ENCODE measurements at regions not wholly inside any gene's neighbourhood (a gene's known extent, or its start where the extent isn't known, plus 50 kb on each side); places are given as distances from the start of the nearest gene placed in this dataset.
"Not testable (repeated sequence)": the region's sequence is repeated elsewhere in the genome, so short reads cannot be mapped to it uniquely, and the experiment has no call there.

- peak; percentile 6 for DNase-seq
Measured at GRCh38 chr9:41075671-41076070, 52.8 kb downstream of the FOXD4L6 start.

- peak; percentile 21 for DNase-seq
Measured at GRCh38 chr9:41074356-41074942, 54.0 kb downstream of the FOXD4L6 start.

DNA sequence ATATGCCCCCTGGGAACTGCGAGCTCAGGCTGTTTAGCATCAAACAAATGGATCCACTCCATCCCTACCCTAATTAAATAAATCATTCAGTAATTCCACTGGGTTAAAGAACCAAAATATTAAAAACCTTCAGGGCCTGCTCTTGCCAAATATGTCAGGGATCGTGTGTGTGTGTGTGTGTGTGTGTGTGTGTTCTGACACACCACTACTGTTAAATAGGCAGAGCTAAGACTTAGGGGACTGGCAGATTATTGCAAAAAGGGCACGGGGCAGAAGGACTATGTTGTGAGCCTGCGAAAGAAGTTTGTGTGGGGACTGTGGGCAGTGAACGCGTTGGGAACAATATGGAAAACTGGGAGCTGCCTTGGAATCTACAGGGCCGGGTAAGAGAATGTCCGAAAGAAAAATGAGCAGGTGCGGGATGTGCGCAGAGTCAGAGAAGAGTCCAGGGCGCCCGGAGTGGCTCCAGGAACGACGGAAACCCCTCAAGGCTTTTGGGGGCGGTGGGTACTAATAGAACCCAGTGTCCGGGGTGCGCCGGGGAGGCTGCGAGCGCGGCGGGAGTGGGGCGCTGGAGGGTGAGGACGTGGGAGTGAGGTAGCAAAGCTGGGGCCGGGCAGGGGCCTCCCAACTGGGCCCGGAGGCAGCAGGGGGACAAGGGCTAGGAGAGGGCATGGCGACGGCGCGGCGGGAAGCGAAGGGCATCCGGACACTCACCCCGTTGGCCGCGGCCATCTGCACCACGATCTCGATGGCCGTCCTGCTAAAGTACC lies 54.8 kb downstream of the FOXD4L6 start:
- DNase-seq = not testable (repeated sequence)

DNA sequence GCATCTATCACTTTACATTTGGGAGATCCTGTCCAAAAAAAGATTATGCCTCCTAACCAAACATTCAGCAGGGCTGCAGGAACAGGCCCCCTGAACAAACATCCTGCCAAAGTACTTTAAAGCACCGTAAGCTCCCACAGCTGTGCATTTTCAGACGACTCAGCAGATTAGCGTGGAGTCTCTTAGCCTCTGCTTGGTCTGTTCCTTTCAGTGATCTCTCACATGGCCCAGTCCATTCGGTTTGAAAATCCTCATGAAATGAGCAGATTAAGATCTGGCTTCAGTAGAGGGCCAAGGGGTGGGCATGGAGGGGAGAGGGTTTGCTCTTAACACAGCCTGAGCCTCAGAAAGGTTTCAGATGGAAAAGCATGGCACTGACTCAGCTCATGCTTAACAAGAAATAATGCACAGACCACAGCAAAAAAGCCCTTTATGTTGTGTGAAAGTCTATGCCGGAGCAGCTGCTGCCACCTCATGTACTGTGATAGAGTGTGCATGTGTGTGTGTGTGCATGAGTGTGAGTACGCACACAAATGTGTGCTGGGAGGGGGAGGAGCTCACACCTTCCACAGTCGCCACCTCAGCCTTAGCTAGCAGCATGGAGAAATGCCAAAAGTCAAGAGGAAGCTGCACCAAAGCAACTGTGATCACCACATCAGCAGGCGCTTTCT lies 64.2 kb downstream of the FOXD4L6 start:
- DNase-seq = not testable (repeated sequence)

DNA sequence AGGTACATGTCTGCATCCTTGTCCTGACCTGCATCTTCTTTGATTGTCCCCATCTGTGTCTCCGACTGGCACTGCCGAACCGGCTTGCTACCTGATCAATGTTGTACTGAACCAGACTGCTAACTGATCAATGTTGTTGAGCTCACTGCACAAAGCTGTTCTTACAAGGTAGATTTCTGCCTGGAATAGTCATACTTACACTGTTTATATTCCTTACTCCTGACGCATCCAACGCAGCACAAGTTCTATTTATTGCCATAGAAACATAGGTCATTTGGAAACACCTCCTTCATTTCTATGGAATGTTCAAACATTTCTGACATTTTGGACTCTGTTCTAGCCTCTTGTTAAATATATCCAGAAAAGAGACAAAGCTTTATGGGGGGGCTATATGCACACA lies 65.2 kb downstream of the FOXD4L6 start:
- not testable (repeated sequence) for DNase-seq

GRCh38 chr9:41059603-41060002 lies 68.9 kb downstream of the FOXD4L6 start:
- DNase-seq = not testable (repeated sequence)

DNA sequence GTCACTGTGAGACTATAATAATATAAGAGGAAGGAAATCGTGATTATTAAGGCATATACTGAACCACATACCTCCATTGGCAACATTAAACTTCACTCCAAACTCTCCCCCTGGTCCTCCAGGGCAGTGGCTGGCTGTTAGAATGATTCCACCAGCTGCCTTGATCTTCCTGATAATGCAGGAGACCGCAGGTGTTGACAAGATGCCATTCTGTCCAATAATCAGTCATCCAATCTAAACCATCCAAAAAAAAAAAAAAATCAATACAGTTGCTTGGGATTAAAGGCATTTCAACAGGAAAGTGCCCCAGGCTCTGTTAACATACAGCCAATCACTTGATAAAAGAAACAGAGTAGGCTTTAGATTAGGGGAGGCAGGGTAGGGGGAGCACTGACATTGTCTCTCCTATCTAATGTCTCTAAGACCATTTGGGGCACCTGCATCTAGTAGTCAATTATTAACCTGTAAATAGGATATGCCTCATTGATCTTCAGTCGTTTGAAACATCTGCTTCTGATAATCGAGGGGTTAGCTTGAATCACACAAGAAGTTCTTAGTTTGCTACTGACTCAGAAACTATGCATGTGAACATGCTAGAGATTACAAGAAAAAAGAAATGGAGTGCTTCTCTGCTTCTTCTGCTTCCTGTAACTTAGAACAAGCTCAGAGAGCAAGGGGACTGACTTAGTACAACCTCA lies 74.7 kb downstream of the FOXD4L6 start:
- not testable (repeated sequence) for DNase-seq

DNA sequence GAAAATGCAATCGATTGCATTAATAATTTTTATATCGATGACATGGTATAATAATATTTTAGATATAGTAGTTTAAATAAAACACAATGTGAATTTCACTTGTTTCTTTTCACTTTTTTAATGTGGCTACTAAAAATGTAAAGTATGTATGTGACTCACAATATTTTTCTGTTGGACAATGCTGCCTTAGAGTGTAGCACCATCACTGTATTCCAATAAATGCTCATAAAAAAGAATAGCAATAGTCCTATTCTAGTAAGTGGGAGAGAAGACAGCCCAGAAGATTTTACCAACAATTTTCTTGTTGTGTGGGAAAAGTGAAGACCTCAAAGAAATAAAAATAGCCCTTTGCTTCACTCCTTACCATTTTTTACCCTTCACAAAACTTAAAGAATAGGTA lies 79.8 kb downstream of the FOXD4L6 start:
- DNase-seq = not testable (repeated sequence)

DNA sequence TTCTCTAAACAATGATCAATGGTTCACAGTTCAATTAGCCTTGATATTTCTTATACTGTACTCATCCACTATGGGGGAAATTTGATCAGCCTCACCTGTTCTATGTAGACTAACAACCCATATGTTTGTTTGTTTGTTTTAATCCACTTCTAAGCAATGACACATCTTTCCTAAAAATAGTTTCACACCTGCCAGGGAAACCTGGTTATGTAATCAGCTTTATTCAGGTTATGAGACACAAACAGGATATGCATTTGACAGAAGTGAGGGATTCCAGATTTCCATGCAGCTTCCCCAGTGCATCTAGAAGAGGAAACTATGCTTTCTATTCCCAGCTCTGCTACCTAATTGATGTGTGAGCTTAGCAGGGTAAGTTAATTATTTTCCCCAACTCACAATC lies 80.7 kb downstream of the FOXD4L6 start:
- not testable (repeated sequence) for DNase-seq

DNA sequence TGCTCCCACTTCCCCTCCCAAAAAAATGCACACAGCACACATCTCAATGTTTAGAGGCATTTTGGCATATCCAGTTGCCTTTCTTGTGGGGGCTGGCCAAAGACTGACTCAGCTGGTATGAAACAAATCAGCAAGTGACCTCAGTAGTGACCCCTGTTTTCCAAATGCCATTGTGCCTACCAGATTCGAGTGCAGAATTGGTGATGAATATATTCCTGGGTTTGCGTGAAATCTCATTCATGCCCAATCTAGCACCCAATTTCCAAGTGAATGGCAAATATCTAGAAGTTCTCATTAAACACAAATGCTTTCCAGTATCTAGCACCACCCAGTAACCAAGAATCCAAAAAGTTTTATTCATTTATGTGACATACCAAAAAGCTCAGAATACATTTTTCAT lies 83.6 kb downstream of the FOXD4L6 start:
- not testable (repeated sequence) for DNase-seq

DNA sequence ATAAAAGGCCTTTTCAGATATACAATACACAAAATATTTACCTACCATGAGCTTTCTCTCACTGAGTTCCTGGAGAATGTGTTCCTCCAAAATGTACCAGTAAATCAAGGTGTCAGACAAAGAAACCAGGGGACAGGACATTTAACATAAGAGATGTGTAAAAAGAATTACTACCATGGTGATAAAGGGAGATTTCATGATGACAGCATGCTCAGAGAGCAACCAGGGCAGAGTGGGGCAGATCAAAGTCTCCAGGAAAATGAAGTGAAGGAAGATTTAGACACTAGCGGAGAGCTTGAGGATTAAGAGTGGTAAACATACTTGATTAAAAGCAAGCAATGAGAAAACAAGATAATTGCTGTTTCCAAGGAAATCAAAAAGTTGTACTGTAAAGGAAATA lies 85.0 kb downstream of the FOXD4L6 start:
- DNase-seq = not testable (repeated sequence)

GRCh38 chr9:41042111-41042510 lies 86.4 kb downstream of the FOXD4L6 start:
- not testable (repeated sequence) for DNase-seq

DNA sequence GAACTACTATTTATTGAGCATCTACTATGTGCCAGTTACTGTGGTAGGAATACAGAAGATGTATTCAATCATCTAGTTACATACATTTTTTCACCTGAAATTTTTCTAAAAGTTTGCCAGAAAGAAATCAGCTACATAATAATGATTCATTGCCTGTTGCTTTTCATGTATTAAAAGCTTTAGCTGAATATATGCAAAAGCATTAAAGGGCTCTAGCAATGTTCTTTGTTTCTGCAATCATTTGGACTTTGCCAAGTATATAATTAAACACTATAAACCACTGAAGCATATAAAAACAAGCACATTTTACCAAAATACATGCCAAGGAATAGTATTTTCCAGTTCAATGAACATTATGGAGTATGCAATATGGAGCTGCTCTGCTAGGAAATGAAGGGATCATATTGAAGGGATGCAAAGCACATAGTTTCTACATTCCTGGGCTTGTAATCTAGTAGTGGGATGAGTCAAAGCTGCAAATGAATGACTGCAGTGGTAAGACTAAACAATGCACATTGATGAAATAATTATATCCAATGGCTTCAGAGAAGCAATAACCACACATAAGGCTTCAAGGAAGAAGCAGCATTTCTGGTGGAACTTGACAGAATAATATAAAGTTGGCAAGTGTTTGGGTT lies 87.7 kb downstream of the FOXD4L6 start:
- DNase-seq = not testable (repeated sequence)

DNA sequence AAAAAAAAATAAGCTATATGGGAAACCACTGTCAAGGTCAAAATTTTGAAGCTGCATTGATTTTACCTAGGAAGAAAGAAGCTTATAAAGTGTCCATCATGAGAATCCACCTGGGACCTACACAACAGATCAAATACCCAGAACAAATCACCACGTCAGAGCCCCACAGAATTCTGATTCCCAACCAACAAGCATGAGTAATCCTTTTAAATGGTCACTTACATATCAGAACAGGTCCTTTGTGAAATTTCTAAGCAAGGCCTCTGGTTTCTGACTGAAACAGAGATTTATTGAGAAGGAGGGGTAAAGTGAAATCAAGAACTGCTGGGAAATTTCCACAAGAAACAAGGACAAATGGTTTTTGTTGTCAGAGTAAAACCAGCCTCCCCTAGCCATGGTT lies 93.2 kb downstream of the FOXD4L6 start:
- not testable (repeated sequence) for DNase-seq

DNA sequence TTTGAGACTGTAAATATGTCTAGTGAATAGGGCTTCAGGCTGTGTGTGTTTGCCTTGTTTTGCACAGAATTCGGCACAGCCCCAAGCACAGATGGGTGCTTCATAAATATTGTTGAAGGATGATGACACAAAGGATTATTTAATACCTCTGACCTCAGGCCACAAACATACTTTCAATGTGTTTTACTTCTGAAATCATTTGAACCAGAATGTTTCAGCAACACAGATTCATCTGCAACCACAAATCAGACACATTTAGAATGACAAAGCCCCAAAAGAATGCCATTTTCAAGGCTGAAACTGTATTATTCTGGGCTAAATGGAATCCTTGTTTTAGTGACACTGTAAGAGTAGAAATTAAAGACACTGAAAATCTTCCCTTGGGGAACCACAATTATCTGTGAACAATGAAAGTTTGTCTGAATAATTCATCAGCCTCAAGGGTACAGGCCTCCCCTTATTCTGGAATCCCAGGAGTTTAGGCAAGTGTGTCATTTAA lies 93.7 kb downstream of the FOXD4L6 start:
- DNase-seq = not testable (repeated sequence)

DNA sequence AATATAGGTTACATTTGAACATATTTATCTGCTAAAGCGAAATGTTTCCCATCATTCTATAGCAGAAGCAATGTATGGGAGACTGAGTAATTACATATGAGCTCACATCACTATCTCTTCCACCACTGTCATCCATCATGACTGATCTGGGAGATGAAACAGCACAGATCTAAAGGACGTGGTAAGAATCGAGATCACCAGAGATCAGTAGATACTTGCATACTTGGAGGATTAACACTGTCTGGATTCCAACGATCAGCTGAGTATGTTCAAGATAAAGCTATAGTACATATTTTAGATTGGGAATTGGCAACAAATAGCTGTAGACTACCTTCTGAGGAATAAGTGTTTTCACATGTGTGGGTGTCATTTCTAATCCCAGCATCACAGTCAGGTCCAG lies 94.6 kb downstream of the FOXD4L6 start:
- not testable (repeated sequence) for DNase-seq

- not testable (repeated sequence) for DNase-seq
Measured at GRCh38 chr9:41033360-41033759, 95.1 kb downstream of the FOXD4L6 start.

DNA sequence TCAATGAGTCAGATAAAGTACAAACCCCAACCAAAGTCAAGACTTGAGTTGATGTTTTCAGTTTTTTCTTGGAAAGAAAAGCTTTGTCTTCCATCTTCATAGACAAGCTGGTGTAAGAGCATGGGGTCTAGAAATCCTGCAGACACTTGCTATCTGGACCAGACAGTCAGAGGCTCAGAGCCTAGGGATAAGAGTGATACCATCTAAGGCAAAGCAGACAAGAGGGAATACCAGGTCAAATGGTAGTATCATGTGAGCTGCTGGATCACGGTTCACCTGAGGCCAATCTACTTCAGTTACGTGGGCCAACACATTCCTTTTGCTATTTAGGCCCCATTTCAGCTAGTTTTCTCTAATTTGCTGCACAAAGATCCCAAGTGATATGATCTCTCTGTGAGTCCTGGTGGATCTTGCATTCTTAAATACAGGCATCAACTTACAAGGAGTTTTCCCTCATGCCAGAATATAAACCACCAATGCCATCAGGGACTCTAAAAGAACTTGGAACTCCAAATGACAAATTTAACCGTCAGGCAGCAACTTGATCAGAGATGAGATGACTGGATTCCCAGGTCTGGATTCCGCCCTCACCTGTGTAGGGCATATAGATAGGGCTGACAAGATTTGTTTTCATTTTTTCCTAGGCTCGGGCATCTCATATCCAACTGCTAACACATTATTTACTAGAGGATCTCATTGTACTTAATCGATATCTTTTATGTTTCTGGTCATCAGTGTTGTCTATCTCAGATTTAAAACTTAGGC lies 101.4 kb downstream of the FOXD4L6 start:
- DNase-seq = not testable (repeated sequence)

DNA sequence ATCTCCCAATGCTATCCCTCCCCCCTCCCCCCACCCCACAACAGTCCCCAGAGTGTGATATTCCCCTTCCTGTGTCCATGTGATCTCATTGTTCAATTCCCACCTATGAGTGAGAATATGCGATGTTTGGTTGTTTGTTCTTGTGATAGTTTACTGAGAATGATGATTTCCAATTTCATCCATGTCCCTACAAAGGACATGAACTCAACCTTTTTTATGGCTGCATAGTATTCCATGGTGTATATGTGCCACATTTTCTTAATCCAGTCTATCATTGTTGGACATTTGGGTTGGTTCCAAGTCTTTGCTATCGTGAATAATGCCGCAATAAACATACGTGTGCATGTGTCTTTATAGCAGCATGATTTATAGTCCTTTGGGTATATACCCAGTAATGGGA lies 106.1 kb downstream of the FOXD4L6 start:
- not testable (repeated sequence) for DNase-seq

GRCh38 chr9:41019858-41020562 lies 108.5 kb downstream of the FOXD4L6 start:
- DNase-seq = not testable (repeated sequence)

DNA sequence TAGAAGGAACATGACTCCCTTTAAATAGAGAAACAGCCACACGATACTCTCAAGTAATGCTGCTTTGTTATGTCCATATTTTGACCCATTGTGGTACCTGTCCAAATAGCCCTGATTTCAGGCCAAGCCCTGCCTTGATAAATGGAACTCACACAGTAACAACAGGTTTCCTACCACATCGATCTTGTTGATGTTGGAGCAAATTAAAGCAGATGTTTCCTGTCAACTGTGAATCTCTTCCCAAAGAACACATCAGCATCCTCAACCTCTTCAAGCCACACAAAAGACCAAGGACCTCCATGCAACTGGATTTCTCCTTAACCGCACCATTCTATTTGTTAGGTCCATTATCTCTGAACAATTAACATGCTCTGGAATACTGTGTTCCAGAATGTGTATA lies 109.5 kb downstream of the FOXD4L6 start:
- not testable (repeated sequence) for DNase-seq
